ENCODE measurements at regions not wholly inside any gene's neighbourhood (a gene's known extent, or its start where the extent isn't known, plus 50 kb on each side); places are given as distances from the start of the nearest gene placed in this dataset.

- H3K27ac ChIP-seq, result no peak overlapping the region
- ATAC-seq, result no peak
- intact Hi-C loops (cut with DNase I), result no loop called here
- no peaks in the 10 kb centered on the region for H3K36me3 ChIP-seq
- H3K4me3 ChIP-seq, result no peak overlapping the region
- H3K4me1 ChIP-seq, result no peaks in the 10 kb centered on the region
- no peaks in the 10 kb centered on the region for H3K27me3 ChIP-seq
- DNase-seq, result no peak
- no peaks in the 10 kb centered on the region for H3K9me3 ChIP-seq
- TF ChIP-seq CTCF (IDR thresholded peaks at IDR 0.05), result no peak
- no peak for TF ChIP-seq POLR2A (IDR thresholded peaks at IDR 0.05)
Measured at GRCh38 chr20:48302149-48302548, 516.9 kb upstream of the SULF2 start.

GRCh38 chr20:48301189-48301588 is 515.9 kb upstream of the SULF2 start:
- intact Hi-C loops (cut with DNase I), result no loop called here
- no peaks in the 10 kb centered on the region for H3K27me3 ChIP-seq
- H3K27ac ChIP-seq, result no peak overlapping the region
- no peaks in the 10 kb centered on the region for H3K9me3 ChIP-seq
- WGBS (ENCODE audit: insufficient coverage, low coverage, low lambda C conversion rate, missing lambda C conversion rate), result 12% methylated on average over 2 of the region's 3 CpGs
- no peaks in the 10 kb centered on the region for H3K36me3 ChIP-seq
- no peak for ATAC-seq
- no peak for DNase-seq
- H3K4me3 ChIP-seq, result no peak overlapping the region
- no peaks in the 10 kb centered on the region for H3K4me1 ChIP-seq
- no peak for TF ChIP-seq POLR2A (IDR thresholded peaks at IDR 0.05)
- TF ChIP-seq CTCF (IDR thresholded peaks at IDR 0.05), result no peak

- WGBS (ENCODE audit: insufficient coverage, low coverage, low lambda C conversion rate, missing lambda C conversion rate), result 67% methylated on average over 1 of the region's 1 CpG
- TF ChIP-seq POLR2A (IDR thresholded peaks at IDR 0.05) (no peak), CTCF (IDR thresholded peaks at IDR 0.05) (no peak)
- intact Hi-C loops (cut with DNase I), result no loop called here
- H3K4me3 ChIP-seq, result no peak overlapping the region
- H3K9me3 ChIP-seq, result no peaks in the 10 kb centered on the region
- no peak for ATAC-seq
- no peaks in the 10 kb centered on the region for H3K4me1 ChIP-seq
- DNase-seq, result no peak
- H3K36me3 ChIP-seq, result no peaks in the 10 kb centered on the region
- no peaks in the 10 kb centered on the region for H3K27me3 ChIP-seq
- H3K27ac ChIP-seq, result no peak overlapping the region
Measured at GRCh38 chr20:48300529-48300928, 515.2 kb upstream of the SULF2 start.

- TF ChIP-seq CTCF (IDR thresholded peaks at IDR 0.05), result no peak
- no peak for TF ChIP-seq POLR2A (IDR thresholded peaks at IDR 0.05)
- Histone ChIP-seq H3K4me1 (no peaks in the 10 kb centered on the region), H3K27ac (no peak overlapping the region), H3K27me3 (no peaks in the 10 kb centered on the region), H3K4me3 (no peak overlapping the region), H3K36me3 (no peaks in the 10 kb centered on the region), H3K9me3 (no peaks in the 10 kb centered on the region)
- 65% methylated on average over 5 of the region's 7 CpGs for whole genome bisulfite sequencing (ENCODE audit: insufficient coverage, low coverage, low lambda C conversion rate, missing lambda C conversion rate)
- ATAC-seq, result peak; percentile 16 to 54 (median 25)
- intact Hi-C loops (cut with DNase I), result no loop called here
- no peak for DNase-seq
Measured at GRCh38 chr20:48298851-48299484, 513.7 kb upstream of the SULF2 start.

- ATAC-seq, result no peak
Measured at GRCh38 chr20:48298433-48298832, 513.2 kb upstream of the SULF2 start.

More at GRCh38 chr20:48298433-48298832, 513.2 kb upstream of the SULF2 start:
- TF ChIP-seq POLR2A (IDR thresholded peaks at IDR 0.05) (no peak), CTCF (IDR thresholded peaks at IDR 0.05) (no peak)
- H3K4me1 ChIP-seq, result no peaks in the 10 kb centered on the region
- no peak overlapping the region for H3K4me3 ChIP-seq
- intact Hi-C loops (cut with DNase I), result no loop called here
- H3K36me3 ChIP-seq, result no peaks in the 10 kb centered on the region
- no peak overlapping the region for H3K27ac ChIP-seq
- H3K9me3 ChIP-seq, result no peaks in the 10 kb centered on the region
- DNase-seq, result no peak
- no peaks in the 10 kb centered on the region for H3K27me3 ChIP-seq

All from right lobe of liver (tissue), 6 donors.